SH-SY5Y (cell line): ENCODE measurements at regions not wholly inside any gene's neighbourhood (a gene's known extent, or its start where the extent isn't known, plus 50 kb on each side); places are given as distances from the start of the nearest gene placed in this dataset.

Experiments used
- GATA2 ChIP-seq: IDR thresholded peaks from 2 replicates; pipeline ENCODE4 v1.6.1; 2011; ENCODE audit warnings: mild to moderate bottlenecking, low read depth, low read length
- GATA3 ChIP-seq: IDR thresholded peaks from 2 replicates; pipeline ENCODE4 v1.6.1; 2011; ENCODE audit warnings: low read depth, mild to moderate bottlenecking, low read length, moderate library complexity

DNA sequence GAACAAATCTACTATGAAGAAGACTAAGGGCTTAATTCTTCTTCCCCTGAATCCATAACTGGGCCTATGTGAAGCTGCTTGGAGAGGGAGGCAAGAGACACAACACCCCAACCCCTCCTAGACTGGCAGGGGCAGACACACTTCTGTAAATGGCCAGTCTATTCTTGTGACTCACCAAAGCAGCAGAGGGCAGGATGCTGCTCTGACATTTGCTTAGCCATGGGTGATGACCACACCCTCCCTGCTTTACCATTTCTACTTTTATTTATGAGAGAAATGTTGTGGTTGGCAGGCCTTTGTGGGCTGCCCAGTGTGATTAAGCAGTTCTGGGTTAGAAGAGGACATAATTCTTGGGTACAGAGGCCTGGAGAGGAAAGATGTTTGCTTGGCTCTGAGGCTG, 189.8 kb upstream of the DPYD start:
- TF ChIP-seq GATA2: no peak
- TF ChIP-seq GATA3: no peak
